Right lobe of liver (tissue), 6 donors: ENCODE measurements at regions not wholly inside any gene's neighbourhood (a gene's known extent, or its start where the extent isn't known, plus 50 kb on each side); places are given as distances from the start of the nearest gene placed in this dataset.

Source experiments
- ATAC-seq, 4 donors: fragments of 200-7000 bp; cut with Tn5 transposase; one replicate each; pipeline ENCODE4 v1.9.1; 2020; ENCODE audit warnings: mild to moderate bottlenecking in 4 of 4, moderate library complexity in 4 of 4
- DNase-seq, 3 donors: peaks; one replicate each; pipeline ENCODE4 v3.0.0-alpha.2; 2020
- H3K27ac ChIP-seq, 3 donors: fragments of 200-600 bp; one replicate each; pipeline ENCODE4 v1.8.0; 2022
- H3K27me3 ChIP-seq, 2 donors: fragments of 200-600 bp; one replicate each; pipeline ENCODE4 v1.8.0; 2022
- H3K36me3 ChIP-seq, 4 donors: fragments of 200-600 bp; sonication (generic) in 1 of 4; one replicate each; pipeline versions ENCODE4 v1.5.1 to v1.8.0; 2017 to 2022; ENCODE audit warnings: control low read depth in 1 of 4
- H3K4me1 ChIP-seq, 4 donors: fragments of 200-600 bp; sonication (generic) in 1 of 4; one replicate each; pipeline versions ENCODE4 v1.5.1 to v1.8.0; 2017 to 2022; ENCODE audit warnings: control low read depth in 1 of 4
- H3K4me3 ChIP-seq, 3 donors: fragments of 200-600 bp; one replicate each; pipeline ENCODE4 v1.8.0; 2022
- H3K9me3 ChIP-seq, 4 donors: fragments of 200-600 bp; sonication (generic) in 1 of 4; one replicate each; pipeline versions ENCODE4 v1.5.1 to v1.8.0; 2017 to 2022; ENCODE audit warnings: control low read depth in 1 of 4
- POLR2A ChIP-seq: fragments of 450-650 bp; IDR thresholded peaks from one replicate; pipeline ENCODE4 v1.6.1; 2017; ENCODE audit warnings: antibody characterized with exemption, mild to moderate bottlenecking
- WGBS: methylation state at CpG from one replicate; pipeline ENCODE4 v1.1.6; 2018; ENCODE audit warnings: low coverage, low lambda C conversion rate; ENCODE audit not compliant: insufficient coverage; ENCODE audit errors: missing lambda C conversion rate; 5-methylcytosine and 5-hydroxymethylcytosine counted together
- intact Hi-C, 2 donors: fragments of 100-400 bp; cut with DNase I; formaldehyde crosslinking; loops; one replicate each; pipeline versions ENCODE4 v1.11.2 to v1.14.1; 2022
- TF ChIP-seq, protein P1 (sequence below), 4 donors: fragments of 200-600 bp in 3 of 4; fragments of 450-650 bp in 1 of 4; IDR thresholded peaks; one replicate each; pipeline versions ENCODE4 v1.5.1 to v1.8.0; 2016 to 2022; ENCODE audit warnings: antibody characterized with exemption in 4 of 4, mild to moderate bottlenecking in 2 of 4
- donor health status: DM: no; HTN: yes; CAD: no.
- donor health status: DM: no; HTN: no; CAD: no.
- donor health status: DM: no; HTN: no; CAD: no.
- donor health status: DM: no; HTN: yes; CAD: no.
- donor health status: DM: no; HTN: yes; CAD: no.

DNA sequence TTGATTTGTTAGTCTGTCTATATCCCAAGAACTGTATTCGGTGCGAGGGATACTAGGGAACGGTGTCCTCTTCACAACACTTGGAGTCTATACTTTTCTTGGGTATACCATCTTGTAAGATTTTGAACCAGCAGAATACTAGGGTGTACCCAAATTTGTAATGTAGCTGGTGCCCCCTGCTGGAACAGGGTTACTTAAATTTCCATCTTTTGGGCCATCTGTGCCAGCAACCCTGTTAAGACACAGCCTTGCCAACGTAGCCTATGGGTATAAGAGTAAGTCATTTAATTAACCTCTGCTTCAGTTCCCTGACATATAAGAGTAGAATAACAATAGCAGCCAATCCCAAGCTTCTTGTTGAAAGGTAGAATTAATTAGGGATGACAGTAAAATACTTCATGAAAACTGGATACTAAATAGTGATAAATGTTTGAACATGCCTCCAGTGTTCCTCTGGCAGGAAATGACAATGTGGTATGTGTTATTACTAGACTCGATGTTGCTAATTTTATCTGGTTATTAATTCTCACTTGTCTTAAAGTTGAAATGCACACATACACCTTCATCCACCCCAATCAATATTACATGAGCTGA lies 607.6 kb downstream of the FGF9 start:
- Histone ChIP-seq H3K27ac (no peak overlapping the region), H3K4me3 (no peak overlapping the region), H3K4me1 (no peaks in the 10 kb centered on the region), H3K27me3 (no peaks in the 10 kb centered on the region), H3K9me3 (no peaks in the 10 kb centered on the region), H3K36me3 (no peaks in the 10 kb centered on the region)
- peak in 2 of 3 donors; percentile 31 to 53 for DNase-seq
- intact Hi-C loops = no loop called here
- peak; percentile 69 to 79 (median 72) for ATAC-seq
- TF ChIP-seq, protein P1, sequence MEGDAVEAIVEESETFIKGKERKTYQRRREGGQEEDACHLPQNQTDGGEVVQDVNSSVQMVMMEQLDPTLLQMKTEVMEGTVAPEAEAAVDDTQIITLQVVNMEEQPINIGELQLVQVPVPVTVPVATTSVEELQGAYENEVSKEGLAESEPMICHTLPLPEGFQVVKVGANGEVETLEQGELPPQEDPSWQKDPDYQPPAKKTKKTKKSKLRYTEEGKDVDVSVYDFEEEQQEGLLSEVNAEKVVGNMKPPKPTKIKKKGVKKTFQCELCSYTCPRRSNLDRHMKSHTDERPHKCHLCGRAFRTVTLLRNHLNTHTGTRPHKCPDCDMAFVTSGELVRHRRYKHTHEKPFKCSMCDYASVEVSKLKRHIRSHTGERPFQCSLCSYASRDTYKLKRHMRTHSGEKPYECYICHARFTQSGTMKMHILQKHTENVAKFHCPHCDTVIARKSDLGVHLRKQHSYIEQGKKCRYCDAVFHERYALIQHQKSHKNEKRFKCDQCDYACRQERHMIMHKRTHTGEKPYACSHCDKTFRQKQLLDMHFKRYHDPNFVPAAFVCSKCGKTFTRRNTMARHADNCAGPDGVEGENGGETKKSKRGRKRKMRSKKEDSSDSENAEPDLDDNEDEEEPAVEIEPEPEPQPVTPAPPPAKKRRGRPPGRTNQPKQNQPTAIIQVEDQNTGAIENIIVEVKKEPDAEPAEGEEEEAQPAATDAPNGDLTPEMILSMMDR (IDR thresholded peaks at IDR 0.05) = peak; percentile 40 to 56 (median 46)
- TF ChIP-seq POLR2A = no peak
- WGBS = 36% methylated on average over 5 of the region's 5 CpGs

DNA sequence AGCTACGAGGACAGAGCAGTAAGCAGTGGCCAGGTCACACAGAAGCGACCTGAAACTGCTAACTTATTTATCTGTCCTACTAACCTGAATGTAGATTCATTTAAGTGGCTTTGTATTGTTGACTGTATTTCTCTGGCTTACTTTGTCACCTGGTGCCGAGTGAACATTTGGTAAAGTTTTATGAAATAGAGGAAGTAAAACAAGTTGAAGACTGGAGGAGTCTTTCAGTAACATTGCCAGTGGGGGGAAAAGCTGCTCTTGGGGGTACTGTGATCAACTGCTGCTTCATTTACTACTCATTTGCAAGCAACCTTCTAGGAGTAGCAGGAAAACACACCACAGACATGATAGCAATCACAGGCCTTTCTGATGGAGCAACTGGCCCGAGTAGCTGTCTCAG lies 615.0 kb downstream of the FGF9 start:
- no peak for DNase-seq
- H3K27ac ChIP-seq = no peak overlapping the region
- no peaks in the 10 kb centered on the region for H3K36me3 ChIP-seq
- H3K9me3 ChIP-seq = no peaks in the 10 kb centered on the region
- TF ChIP-seq, protein P1 (IDR thresholded peaks at IDR 0.05) = no peak
- no peak for TF ChIP-seq POLR2A
- intact Hi-C loops = no loop called here
- no peaks in the 10 kb centered on the region for H3K27me3 ChIP-seq
- ATAC-seq = no peak
- no peaks in the 10 kb centered on the region for H3K4me1 ChIP-seq
- 48% methylated on average over 4 of the region's 4 CpGs for WGBS
- no peak overlapping the region for H3K4me3 ChIP-seq

DNA sequence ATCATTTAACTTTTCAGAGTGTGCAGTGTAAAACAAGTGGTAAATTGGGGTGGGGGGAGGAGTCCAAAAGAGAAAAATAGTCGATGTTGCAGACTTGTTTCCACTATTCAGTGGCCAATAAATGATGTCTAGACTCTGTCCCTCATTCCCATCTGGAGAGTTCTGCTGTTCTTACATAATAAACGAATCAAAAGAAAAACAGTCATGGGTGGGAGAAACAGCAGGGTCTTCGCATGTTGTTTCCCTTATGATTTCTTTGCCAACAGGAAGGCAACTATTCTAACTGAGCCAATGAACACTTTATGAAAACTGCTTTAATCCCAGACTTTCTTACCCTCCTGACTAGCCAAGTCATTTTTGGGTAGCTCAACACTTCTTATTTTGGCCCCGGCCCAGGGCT lies 615.5 kb downstream of the FGF9 start:
- Histone ChIP-seq H3K9me3 (no peaks in the 10 kb centered on the region), H3K36me3 (no peaks in the 10 kb centered on the region), H3K4me1 (no peaks in the 10 kb centered on the region), H3K4me3 (no peak overlapping the region), H3K27ac (no peak overlapping the region), H3K27me3 (no peaks in the 10 kb centered on the region)
- ATAC-seq = no peak
- TF ChIP-seq, protein P1 (IDR thresholded peaks at IDR 0.05) = no peak
- no peak for TF ChIP-seq POLR2A
- DNase-seq = no peak
- intact Hi-C loops = no loop called here
- 68% methylated on average over 4 of the region's 4 CpGs for WGBS

DNA sequence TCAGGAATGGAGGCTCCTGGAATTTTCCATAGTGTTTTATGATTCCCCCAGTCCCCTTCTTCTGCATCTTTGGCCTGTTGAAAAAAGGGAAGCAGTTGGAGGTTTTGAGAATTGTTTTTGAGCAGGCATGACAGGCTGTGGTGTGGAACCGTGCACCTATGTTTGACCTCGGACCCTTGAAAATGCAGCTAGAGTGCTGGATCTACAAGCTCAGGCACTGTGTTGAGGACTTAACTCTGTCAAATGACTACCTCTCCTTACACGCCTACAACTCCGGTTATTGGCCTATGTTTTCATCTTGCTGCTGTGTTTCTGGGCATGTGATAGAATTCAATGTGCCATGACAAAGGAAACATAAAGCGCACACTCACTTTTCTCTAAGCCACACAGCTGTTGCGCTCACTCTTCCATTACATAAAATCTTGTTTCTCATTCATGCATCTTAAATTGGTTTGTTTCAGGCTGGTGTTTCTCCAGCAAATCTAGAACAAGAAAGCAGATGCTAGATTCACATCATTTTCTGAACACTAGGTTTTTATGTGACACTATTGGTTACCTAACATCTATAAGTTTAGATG lies 616.6 kb downstream of the FGF9 start:
- Histone ChIP-seq H3K4me1 (no peaks in the 10 kb centered on the region), H3K36me3 (no peaks in the 10 kb centered on the region), H3K9me3 (no peaks in the 10 kb centered on the region), H3K4me3 (no peak overlapping the region), H3K27ac (no peak overlapping the region), H3K27me3 (no peaks in the 10 kb centered on the region)
- TF ChIP-seq, protein P1 (IDR thresholded peaks at IDR 0.05) = no peak
- TF ChIP-seq POLR2A = no peak
- ATAC-seq = no peak
- intact Hi-C loops = no loop called here
- 75% methylated on average over 6 of the region's 6 CpGs for WGBS
- no peak for DNase-seq
